GM19438 (cell line): ENCODE measurements at regions not wholly inside any gene's neighbourhood (a gene's known extent, or its start where the extent isn't known, plus 50 kb on each side); places are given as distances from the start of the nearest gene placed in this dataset.
"Not testable (repeated sequence)": the region's sequence is repeated elsewhere in the genome, so short reads cannot be mapped to it uniquely, and the experiment has no call there.

Experiments used
- ATAC-seq: cut with Tn5 transposase; IDR thresholded peaks from one replicate; pipeline ENCODE4 v1.9.1; 2021; ENCODE audit warnings: low read depth; ENCODE audit not compliant: unreplicated experiment

DNA sequence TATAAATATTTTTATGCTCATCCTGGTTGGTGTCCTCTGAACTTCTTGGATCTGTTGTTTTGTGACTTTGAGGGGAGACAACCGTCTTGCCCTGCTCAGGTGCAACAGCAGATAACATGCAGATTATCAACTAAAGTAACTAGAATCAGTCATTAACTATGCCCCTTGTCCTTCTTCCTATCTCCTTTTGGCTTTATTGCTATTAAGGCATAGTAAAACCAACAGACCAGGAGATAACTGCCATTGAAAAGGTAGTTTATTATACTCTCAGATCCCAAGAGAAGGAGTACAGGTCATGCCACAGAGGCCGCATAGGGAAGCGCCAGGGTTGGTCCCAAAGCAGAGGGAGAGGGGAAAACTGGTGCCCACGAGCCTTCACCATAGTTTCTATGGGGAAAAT is 418.2 kb downstream of the GJA1 start:
- no peak for ATAC-seq

DNA sequence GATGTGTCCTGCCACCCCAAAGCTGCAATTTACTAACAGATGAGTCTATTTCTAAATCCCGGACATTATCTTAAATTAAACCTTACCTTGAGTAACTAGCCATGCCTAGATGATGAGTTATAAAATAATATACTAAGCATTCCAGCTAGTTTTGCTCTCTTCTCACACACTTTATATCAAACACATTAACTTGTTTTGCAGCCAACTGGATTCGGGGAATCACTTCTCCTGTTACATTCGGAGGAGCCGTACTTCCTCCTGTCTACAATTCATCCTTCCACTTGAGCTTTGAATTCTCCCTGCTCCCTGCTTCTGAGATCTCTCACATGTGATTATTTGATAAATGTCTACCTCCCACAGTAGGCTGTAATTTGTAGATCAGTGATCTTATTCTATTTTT is 420.1 kb downstream of the GJA1 start:
- no peak for ATAC-seq

DNA sequence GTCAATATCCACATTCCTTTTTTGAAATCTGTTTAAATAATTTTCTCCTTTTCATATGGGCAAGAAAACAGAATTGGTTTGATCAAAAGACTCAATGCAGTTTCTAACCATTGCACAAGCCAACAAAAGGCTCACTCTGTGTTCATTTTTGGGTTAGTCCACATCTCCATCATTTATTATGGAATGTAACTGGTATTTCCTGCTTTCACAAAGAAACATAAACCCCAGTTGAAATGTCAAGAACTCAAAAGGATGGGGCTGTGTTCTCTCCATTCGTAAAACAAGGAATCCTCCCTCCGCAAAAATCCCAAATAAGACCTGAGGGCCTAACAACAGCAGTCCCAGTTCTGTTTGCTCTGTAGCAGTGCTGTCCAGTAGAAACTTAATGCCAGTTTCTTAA is 420.9 kb downstream of the GJA1 start:
- no peak for ATAC-seq

DNA sequence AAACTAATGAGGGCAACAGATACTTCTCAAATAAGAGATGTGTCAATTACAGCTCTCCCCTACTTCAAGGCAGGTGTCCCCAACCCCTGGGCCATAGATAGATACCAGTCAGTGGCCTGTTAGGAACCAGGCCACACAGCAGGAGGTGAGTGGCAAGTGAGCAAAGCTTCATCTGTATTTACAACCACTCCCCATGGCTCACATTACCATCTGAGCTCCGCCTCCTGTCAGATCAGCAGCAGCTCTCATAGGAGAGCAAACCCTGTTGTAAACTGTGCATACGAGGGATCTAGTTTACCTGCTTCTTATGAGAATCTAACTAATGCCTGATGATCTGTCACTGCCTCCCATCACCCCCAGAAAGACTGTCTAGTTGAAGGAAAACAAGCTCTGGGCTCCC is 422.1 kb downstream of the GJA1 start:
- ATAC-seq, result no peak

DNA sequence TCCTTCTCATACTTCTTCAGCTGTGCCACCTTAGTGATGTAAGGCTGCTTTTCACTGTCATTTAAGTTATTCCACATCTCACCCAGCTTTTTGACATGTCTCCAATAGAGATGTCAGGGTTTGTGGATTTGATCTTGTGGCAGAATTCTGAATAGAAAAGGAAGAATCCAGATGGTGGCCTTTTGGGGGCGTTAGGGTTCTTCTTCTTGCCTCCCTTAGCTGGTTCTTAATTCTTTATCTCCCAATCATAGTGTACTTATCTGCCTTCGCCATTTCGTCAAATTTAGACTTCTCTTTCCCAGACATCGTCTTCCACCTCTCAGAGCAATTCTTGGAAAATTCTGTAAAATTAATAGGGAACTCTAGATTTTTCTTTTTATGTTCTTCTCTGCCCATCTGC is 422.9 kb downstream of the GJA1 start:
- no peak for ATAC-seq

DNA sequence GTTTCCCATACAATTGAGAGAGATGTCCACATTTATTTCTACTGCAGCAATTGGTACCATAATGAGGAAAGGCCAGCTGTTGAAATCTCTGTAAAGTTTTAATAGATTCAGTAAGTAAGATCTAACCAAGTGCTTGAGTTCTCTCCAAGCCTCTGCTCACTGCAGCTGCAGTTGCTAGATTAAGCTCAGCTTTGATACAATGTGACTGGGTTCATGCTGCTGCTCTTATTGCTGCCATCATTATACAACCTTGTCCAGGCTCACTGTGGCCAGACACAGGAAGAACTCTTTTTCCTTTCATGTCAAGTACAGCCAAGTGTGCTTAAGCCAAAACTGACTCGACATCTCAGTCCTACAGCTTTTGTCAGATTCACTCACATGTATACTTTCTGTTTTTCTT is 423.5 kb downstream of the GJA1 start:
- no peak for ATAC-seq

DNA sequence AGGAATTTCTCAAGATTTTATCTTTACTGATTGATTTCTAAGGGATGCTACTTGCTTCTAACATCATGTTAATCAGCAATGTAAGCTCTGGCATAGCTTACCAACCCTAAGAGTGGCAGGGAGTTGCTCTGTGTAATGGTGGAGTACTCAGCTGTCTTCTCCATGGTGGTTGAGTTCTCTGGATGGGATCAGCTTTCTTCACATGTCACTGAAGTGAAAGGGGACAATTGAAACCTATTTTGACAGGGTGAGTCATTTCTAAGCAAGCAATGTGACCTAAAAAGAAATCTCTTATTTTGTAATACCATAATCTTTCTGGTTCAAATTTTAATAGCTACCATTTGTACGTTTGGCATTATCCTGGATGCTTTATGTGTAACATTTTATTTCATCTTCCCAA is 430.4 kb downstream of the GJA1 start:
- no peak for ATAC-seq

DNA sequence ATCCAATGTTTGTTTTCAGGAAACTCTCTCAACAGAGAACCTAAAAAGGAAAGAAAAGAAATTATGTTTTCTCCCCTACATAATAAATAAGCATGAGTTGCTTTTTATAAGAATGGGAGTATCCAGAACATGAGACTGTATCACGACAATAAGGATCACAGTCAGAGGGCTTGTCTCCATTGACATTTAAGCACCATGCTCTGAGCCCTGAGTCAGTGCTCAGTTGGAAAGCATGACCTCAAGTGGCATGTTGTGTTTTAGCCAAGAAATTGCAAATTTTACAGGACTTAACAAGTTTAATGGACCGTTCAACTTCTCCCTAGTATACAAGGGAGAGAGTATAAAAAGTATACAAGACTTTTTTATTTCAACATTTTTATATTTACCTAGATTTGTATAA is 431.6 kb downstream of the GJA1 start:
- ATAC-seq, result no peak

DNA sequence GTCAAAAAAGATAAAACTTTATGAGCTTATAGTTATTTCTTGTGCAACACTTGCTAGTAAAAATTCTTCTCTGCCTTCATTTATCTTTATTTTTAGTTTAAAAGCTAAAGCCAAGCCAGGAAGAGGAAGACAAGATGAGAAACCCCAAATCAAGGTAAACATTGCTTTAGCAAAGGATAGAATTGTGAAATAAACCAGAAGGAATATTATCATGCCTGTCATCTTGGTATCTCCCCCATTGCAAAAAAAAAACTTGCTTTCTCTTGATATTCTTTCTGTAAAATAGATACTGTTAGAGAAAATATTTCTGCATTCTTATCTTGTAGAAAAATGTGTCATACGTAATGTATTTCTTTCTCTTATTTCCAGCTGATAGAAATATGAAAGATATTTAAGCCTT is 432.8 kb downstream of the GJA1 start:
- ATAC-seq, result no peak

DNA sequence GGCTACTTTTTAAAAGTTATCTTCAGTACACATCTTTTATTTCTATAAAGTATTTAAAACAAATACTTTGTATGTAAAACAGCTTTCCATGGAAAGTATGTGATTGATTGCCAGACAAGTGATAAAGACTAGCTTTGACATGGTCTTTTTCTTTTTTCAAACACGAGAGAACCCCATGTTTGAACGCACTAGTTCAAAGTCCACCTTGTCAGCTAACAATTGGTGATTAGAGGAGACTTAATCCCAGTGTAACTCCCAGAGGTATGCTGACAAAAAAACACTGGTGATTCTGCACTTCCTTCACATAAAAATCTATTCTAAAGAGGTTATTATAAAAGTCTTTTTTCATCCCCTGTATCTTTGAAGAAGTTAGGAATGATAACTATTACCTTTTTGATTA is 438.1 kb downstream of the GJA1 start:
- no peak for ATAC-seq

DNA sequence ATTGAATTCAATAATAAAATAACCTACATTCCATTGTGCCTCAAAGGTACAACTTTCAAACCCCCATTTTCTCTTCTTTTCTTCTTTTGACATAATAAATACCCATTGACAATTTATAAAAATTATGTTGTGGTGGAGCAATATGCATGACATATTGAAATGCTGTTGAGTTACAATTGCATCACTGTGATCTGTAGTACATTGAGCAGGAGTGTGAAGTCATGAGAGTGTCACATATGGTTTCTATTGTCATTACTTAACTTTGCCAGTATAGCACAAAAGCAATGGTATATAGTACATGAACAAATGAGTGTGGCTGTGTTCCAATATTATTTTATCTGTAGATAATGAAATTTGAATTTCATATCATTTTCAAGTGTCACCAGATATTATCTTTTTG is 441.3 kb downstream of the GJA1 start:
- ATAC-seq, result no peak

DNA sequence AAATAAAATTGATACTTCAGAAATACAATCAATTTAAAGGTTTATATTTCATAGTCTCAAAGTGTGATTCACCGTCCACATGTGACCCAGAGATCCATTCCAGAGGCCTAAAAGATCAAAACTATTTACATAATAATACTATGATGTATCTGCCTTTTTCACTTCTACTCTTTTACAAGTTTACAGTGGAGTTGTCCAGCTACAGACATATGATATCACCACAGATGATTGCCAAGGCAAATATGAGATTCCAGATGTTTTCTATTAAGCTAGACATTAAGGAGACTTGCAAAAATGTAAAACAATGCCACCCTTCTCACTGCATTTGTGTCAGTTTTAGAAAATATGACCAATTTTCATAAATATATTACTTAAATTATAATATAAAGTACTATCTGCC is 443.7 kb downstream of the GJA1 start:
- no peak for ATAC-seq

DNA sequence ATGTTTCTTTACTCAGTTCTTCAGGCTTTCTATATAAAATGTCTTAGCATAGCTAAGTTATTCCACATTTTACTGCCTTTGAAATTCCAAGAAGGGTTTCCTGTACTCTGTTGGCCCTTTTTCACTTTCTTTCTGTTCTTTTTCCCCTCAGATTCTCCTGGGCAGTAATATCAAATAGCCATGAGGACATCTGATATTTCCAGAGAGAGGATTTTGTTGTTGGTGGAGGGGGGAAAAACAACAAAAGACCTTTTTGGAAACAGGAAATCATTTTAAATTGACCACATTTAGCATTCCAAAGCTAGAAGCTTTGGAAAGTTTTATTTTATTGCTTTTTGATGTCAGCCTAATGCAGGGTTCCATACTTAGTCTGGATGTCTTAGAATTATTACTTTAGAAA is 445.4 kb downstream of the GJA1 start:
- no peak for ATAC-seq

DNA sequence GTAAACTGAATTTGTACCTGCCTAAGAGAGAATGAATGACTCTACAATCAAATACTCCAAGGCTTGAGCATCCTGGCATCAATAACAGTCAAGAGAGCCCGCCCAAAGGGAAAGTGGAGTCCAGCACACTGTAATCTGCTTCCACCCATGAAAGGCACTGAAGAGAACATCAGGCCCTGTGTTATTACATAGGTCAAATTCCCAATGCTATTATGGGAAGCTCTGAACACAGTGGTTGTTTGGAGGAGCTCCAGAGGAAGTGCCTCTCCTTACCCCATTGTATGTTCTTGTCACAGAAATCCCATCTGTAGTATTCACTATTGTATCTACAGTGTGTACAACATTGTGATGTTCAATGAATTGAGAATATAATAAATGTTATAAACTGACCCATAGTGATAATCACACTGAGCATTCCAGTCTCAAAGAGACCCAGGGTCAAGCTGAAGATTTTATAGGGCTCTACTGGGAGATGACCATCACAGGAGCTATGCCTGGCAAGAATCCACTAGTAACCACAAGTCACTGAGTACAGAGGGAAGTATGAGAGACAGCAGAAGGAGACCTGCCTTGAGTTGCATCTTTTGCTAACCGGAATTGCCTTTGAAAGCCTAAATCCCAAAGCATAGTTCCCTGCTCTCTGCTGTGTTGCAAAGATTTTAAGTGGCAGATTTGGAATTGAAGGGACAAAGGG is 446.7 kb downstream of the GJA1 start:
- ATAC-seq, result no peak

DNA sequence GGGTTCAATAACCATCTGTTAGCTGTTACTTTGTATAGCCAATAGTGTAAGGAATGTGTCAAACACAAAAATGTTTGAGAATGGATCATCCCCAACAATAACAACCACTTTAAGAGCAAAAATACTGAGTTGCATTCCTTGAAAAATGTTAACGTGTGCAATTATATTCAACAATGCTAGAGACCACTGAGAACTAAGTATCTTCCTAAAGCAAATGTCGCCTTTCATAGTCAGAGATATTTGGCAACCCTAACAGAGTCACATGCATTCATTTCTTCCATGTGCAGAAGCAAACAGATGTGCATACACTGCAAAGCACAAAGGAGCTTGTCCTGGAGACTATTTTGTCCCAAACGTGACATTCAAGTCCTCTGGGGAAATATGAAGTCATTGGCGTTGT is 448.6 kb downstream of the GJA1 start:
- no peak for ATAC-seq

DNA sequence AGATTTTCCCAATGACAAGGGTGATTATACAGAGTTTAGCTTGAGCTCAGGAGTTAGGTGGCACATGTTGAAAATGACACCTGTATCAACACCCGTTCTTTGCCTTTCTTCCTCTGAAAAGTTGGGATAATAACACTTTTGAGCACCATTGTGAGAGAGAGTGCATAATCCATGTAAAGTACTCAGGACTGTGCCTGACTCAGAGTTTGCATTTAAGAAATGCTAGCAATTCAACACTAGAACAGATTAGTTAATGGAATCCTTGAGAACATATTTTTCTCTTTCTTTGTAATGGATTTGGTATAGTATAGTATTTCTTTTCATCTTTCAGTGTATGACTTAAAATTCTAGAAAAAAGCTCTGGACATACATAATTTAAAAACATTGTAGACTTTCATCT is 449.2 kb downstream of the GJA1 start:
- ATAC-seq, result no peak

DNA sequence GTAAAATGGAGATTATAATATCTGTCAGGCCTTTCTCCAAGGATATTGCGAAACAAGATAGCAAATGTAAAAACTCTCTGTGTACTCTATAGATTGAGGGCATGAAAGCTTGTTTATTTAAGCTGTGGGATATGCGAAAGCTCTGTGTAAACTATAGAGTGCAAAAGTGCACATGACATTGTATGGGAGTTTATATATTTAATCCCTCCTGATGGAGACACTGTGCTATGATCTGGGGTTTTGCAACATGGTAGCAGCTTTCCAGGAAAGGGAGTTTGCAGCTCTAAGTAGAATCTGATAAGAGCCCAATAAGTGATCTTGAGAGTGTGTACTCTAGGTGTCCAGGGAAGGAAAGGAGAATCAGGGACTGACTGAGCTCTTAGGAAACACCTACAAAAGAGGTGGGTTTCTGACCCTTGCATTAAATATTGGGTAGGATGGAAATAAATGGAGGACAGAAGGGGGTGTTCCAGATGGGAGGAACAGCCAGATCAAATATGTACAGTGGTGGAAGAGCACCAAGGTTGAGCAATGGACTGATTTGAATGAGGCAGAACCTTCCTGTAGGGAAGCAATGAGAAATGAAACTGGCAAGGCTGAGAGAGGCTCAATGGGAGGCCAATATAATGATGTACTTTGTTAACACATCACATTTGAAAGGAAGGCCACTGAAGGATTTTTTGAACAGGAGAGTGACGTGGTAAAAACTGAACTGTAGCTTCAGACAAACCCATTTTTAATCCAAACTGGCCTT is 450.1 kb downstream of the GJA1 start:
- ATAC-seq, result no peak

DNA sequence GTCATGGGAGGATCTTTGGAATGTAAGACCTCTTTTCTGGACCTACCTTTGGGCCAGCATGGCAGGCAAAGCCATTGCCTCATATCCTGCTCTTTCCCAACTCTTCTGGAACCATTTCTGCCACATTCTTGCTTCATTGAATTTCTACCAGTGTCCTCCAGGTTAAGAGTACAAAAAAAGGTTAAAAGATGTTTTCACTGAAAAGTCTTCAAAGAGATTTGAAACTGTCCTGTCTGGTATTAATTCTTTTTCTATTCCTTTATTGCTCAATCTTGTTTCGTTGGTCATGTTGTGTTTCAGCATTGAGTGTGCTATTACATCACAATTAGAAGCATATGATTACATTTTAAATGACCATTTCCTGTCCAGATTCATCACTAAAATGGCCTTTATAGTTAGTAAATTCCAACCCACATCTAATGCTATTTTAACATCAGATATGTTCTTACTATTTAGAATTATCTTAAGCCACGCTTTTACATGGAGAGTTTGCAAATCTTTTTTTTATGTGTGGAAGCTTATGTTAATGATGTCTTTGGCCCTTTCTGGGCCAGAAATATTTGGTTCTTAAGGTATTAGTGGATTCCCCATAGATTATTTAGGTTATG is 450.9 kb downstream of the GJA1 start:
- ATAC-seq, result no peak

DNA sequence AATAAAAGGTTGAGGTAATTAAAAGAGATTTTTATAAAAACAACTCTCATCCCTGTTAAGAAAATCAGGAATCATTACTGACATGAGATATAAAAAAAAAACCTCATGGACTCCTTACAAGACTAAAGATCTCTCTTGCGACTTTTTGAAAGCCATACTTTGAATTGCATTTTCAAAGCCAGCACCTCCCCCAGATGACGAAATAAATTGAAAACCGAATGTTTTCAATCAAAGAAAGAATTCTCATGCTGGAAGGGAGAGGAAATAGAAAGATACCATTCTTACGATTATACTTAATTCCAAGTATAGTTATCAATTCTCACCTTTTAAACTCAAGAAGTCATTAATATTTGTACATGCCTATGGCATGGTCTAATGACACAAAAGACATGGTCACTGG is 452.3 kb downstream of the GJA1 start:
- no peak for ATAC-seq

DNA sequence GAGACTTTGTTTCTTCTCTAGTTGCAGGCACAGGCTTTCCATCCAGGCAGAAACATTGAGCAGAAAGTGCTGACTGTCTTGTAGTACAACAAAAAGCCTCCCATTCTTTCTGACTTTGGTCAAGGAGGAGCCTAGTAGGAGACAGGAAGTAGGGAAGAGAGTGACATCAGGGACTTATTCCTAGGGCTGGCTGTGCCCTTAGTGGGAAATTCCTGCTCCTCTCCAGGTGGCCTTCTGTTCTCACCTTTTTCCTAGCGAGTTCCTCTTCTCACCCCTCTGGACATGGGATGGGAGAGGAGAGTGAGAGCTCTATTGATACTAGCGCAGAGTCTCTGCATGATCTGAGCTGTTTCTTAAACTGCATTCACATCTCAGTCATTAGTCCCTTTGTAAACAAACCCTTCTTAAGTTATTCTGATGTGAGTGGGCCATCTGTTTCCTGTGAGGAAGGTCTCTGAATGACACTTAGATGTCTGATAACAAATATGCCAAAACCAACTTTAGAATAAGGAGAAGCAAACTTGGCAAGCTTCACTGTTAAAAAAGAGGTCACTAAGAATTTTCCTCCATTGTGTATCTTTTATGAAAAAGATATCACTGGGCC is 455.0 kb downstream of the GJA1 start:
- ATAC-seq, result no peak

DNA sequence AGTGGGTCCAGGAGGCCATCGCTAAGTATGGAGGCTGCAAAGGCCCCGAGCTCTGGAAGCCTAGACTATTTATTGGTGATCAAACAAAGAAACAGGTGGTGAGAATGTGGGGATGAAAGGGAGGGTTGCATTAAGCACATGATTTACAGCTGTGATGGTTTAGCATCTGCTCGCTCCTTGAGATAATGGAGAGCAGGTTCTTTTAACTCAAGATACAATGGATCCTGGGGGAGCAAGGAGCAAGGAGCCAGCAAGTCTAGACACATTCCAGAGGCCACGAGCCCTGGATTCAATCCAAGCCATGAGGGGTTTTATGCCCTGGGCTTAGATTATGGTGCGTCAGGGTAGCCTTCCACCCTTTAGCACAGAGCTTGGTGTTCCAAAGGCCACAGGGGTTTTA is 460.3 kb downstream of the GJA1 start:
- ATAC-seq, result not testable (repeated sequence)

DNA sequence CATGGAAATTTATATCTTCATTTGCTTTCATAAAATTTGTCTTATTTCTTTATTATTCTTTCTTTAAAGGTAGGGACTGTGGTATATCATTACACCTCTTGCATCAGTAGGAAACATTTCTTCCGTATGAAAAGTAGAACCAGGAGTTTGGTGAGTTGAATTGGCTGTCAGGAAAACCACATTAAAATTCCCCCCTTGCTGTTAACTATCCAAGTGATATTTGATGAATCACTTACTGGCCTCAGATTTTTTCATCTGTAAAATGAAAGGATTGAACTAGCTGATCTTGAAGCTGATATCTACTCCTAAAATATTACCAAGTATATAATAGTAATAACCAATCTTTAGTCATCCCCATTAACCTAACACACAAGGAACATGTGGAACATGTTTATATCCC is 460.9 kb downstream of the GJA1 start:
- no peak for ATAC-seq
